HG03159 (cell line): ENCODE measurements at regions not wholly inside any gene's neighbourhood (a gene's known extent, or its start where the extent isn't known, plus 50 kb on each side); places are given as distances from the start of the nearest gene placed in this dataset.
"Not testable (repeated sequence)": the region's sequence is repeated elsewhere in the genome, so short reads cannot be mapped to it uniquely, and the experiment has no call there.

Experiments used
- ATAC-seq: cut with Tn5 transposase; IDR thresholded peaks from one replicate; pipeline ENCODE4 v1.9.1; 2021; ENCODE audit warnings: mild to moderate bottlenecking, moderate library complexity; ENCODE audit not compliant: unreplicated experiment

GRCh38 chr15:77910030-77910911 is 167.2 kb downstream of the TBC1D2B start:
- ATAC-seq, result not testable (repeated sequence)

DNA sequence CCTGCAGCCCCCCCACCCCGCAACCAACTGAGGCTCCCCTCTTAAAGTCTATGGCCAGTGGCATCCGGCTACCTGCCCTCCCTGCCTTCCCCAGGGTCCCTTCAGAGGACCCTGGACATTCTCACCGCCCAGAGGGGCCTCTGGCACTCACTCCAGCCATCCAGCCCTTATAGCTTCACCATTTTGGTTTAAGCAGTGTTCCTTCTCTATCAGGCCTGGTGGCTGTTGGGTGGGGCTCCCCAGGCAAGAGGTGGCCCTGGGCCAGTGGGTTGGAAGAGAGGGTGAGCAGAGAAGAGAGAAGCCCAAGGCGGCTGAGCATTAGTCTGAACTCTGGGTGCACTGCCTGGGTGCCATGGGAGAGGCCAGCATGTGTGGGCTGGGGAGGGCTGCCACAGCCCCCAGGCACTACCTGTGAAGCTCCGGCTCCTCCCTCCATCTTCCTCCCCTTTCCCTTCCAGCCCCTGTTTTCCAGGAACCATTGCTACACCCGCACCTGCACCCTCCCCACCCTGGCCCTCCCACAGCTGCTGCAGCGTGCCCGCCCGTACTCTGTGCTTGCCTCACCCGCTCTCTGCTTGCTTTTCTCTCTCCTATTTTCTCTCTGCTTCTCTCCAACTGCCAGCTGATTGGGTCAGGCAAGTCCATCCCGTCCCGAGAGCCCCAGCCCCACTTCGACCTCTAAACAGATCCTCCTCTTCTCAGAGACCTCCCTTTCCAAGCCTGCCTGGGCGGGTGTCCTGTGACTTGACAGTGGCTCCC is 168.2 kb downstream of the TBC1D2B start:
- no peak for ATAC-seq

GRCh38 chr15:77908752-77909111 is 168.8 kb downstream of the TBC1D2B start:
- not testable (repeated sequence) for ATAC-seq

DNA sequence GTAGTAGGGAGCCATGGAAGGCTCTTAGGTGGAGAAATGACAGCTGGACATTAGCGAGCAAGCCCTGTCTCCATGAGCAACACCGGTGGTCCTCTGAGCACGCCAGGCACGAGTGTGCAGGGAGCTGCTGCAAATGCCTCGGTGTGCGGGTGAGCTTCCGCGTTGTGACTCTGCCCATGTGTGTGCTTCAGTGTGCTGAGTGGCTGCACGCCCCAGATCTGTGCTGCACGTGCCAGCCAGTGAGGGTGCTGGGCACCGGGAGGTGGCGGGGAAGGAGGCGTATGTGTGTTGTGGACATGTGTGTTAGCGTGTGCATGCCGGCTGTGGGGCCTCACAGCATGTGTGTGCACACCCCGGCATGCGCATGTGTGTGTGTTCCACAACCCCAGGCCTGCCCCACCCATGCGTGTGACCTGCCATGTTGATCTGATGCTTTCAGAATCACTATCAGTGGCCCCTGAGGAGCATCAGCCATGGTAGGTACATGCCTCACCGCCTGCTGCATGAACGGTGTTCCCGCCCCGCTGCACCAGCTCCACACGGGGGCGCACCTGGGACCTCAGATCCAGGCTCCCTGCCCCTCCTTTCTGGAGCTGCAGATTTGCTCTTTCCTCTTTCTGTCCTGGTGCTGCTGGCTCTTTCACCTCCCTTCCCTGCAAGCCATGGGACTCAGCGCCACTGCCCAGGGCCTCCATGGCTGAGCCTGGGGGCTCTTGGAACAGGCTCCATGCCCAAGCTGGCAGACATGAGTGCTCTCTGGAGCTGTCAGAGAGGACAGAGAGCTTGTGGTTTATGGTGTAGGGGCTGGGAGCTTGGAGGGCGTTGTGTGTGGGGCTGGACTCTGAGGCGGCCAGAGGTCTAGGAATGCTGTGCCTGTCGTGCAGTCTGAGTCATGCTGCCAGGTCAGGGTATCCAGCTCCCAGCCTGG is 169.4 kb downstream of the TBC1D2B start:
- no peak for ATAC-seq

DNA sequence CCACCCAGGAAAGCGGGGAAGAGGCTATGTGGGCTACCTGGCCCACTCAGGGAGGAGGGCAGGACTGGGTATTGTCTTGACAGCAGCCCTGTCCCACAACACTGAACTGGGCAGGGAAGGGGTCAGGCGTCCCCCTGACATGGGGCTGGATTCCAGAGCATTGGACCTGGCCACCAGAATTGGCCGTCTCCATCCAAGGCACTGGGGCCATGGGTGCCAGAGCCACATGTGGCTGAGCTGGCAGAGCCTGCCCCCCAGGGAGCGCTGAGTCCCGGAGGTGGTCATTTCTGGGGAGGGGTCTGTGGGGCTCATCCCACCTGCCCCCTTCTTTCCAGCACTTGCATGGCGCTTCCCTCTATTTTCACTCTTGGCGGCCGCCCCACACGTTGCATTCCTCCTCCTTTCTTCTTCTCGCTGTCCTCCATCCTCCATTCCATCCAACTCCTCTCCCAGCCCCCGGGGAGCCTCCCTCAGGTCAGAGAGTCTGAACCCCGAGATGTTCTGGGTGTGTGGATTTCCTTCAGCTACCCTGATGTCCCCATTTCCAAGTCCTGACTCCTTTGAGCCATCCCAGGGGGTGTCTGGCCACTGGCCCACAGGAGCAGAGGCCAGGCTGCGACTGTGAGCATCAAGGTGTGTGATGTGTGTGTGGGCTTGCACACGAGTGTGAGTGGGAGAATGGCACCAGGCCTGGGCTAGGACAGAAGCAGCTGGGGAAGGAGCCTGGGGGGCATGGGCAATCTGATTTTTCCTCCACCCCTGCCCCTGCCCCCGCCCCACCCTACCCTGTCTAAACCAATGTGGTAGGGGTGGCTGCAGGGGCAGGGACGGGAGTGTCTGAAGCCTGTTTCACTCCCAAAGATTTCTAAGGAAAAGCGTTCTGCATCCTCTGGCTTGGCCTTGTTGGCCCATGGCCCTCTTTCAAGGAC is 171.2 kb downstream of the TBC1D2B start:
- ATAC-seq, result not testable (repeated sequence)

DNA sequence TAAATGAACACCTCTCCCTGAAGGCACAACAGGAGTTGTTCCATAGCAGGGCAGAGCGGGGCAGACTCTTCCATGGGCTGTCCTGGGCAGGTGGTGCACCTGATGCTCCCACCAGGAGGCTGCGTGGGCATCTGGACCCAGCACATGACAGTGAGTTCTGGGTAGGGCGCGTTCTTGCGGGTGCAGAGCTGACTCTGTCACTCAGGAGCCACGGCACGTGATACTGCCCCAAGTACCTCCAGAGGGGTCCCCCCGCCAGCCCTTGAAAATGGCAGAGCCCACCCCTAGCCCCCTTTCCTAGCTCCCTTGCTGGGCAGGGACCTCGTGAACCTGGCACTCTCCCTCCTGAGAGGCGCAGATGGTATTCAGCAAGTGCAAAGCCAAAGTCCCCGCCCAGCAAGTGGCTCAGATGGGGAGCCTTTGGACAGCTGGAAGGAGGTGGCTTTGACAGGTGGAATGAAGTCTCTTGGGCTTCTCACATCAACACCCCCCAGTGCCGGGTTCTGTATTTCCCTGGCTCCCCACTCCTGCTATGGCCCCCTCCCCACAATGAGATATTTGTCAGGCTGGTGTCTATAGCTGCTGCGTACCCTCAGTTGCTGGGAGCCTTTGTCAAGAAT is 172.1 kb downstream of the TBC1D2B start:
- ATAC-seq, result no peak

GRCh38 chr15:77904901-77905300 is 172.6 kb downstream of the TBC1D2B start:
- ATAC-seq, result no peak

- no peak for ATAC-seq
These were observed 173.1 kb downstream of the TBC1D2B start for GRCh38 chr15:77904436-77904821.

- not testable (repeated sequence) for ATAC-seq
These were observed 173.6 kb downstream of the TBC1D2B start for GRCh38 chr15:77903761-77904435.

DNA sequence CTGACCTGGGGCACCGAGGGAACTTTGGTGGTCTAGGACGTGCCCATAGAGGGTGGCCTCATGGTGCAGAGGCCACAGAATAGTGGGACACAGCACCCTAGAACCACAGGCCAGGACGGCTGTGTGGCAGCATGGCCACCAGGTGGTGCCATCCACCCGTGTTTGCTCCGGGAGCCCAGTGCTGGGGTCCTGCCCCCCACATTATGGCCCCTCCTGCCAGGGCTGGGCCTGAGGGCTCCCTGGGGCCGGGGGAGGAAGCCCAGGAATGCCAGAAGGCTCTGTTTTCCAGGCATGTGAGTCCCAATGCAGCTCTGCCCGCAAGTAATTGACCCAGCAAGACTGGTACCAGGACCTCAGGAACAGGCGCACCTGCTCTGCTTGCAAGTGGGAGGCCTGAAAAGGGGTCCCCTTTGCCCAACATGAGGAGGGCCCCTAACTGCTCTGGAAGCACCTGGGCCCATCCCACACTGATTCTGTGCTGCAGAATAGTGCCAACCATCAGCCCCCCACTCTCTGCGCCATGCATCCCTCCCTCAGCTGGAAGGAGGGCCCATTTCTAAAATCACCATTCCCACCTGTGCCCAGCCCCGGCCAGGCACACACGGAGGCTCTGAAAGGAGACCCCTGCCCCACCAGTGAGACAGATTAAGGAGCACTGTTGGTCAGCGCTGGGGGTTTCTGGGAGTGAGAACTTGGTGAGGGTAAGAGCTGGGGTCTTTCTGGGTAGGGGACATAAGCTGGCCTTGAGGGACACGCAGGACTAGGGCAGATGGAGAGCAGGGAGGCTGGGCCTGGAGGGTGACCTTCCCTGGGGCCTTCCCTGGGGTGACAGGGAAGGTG is 174.4 kb downstream of the TBC1D2B start:
- not testable (repeated sequence) for ATAC-seq

GRCh38 chr15:77901921-77902750 is 175.4 kb downstream of the TBC1D2B start:
- no peak for ATAC-seq

GRCh38 chr15:77901251-77901881 is 176.1 kb downstream of the TBC1D2B start:
- no peak for ATAC-seq

GRCh38 chr15:77900331-77900963 is 177.1 kb downstream of the TBC1D2B start:
- ATAC-seq, result not testable (repeated sequence)

DNA sequence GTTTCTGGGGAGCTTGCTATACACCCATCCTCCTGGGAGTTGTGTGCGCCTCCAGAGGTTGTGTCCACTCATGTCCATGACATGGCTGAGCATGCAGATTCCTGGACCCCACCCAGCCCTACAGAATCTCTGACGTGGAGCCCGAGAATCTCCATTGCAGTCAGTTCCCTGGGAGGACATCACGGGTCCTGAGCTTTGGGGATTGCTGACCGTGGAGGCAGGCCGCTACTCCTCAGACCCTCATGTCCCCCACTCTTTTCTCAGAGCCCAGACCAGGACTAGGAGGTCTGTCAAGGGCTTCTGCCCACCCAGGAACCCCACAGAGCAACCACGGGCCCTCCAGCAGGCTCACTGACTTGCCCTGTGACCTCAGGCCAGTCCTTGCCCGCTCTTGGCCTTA is 177.7 kb downstream of the TBC1D2B start:
- not testable (repeated sequence) for ATAC-seq

GRCh38 chr15:77898811-77899730 is 178.4 kb downstream of the TBC1D2B start:
- ATAC-seq, result no peak
